Esophagus squamous epithelium (tissue), 4 donors: ENCODE measurements at regions not wholly inside any gene's neighbourhood (a gene's known extent, or its start where the extent isn't known, plus 50 kb on each side); places are given as distances from the start of the nearest gene placed in this dataset.

Source experiments
- CTCF ChIP-seq, 6 experiments: fragments of 450-650 bp in 4 of 6; fragments of 200-600 bp in 2 of 6; sonication (generic) in 2 of 6; IDR thresholded peaks; one replicate each; pipeline ENCODE4 v1.5.1; 2016 to 2019; ENCODE audit warnings: antibody characterized with exemption in 6 of 6, mild to moderate bottlenecking in 4 of 6, moderate library complexity in 4 of 6
- POLR2A ChIP-seq, 4 donors: fragments of 450-650 bp; IDR thresholded peaks; one replicate each; pipeline ENCODE4 v1.6.1; 2017; ENCODE audit warnings: antibody characterized with exemption in 4 of 4, mild to moderate bottlenecking in 4 of 4, moderate library complexity in 3 of 4

- TF ChIP-seq POLR2A (IDR thresholded peaks at IDR 0.05) (no peak), CTCF (IDR thresholded peaks at IDR 0.05) (no peak)
Measured at GRCh38 chr2:195001924-195002323, 655.1 kb upstream of the SLC39A10 start.
